ENCODE measurements at regions not wholly inside any gene's neighbourhood (a gene's known extent, or its start where the extent isn't known, plus 50 kb on each side); places are given as distances from the start of the nearest gene placed in this dataset.

DNA sequence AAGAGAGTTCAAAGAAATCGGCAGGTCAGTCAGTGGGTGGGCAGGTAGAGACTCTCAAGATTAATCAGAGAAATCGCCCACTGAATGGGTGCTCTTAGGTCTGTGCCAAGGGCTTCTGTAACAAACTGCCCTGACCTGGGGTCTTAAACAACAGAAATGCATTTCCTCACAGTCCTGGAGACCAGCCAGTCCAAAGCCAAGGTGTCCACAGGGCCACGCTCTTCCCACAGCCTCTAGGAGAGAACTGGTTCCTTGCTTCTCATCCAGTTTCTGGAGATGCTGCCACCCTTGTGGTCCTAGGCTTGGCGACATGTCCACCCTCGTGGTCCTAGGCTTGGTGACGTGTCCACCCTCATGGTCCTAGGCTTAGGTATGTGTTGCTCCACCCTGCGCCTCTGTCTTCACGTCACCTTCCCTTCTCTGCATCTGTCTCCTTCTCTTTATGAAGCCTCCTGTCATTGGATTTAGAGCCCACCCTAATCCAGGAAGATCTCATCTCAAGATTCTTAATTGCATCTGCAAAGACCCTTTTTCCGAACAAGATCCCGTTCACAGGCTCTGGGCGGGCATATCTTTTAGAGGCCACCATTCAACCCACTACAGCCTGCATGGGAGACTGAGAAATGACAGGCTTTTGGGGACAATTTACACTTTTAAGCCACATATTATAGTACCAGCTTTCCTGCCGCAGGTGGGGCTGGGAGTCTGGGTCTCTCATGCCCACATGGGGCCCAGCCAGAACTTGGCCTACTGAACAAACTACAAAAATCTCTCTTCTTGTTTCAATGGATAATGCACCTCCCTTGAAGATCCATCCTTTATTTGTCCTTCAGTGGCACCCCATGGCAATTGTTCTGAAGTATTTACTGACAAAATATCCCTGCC is 161.3 kb downstream of the ASB1 start:
- 97% methylated on average over 11 of the region's 12 CpGs for WGBS
- intact Hi-C loops (cut with DNase I) = no loop called here
- H3K4me3 ChIP-seq = no peak overlapping the region
- TF ChIP-seq POLR2A (IDR thresholded peaks at IDR 0.05; ENCODE audit: low read depth) = no peak
- TF ChIP-seq CTCF (IDR thresholded peaks at IDR 0.05) = no peak
- no peak for TF ChIP-seq POLR2AphosphoS5 (IDR thresholded peaks at IDR 0.05)
- no peak for TF ChIP-seq EP300 (IDR thresholded peaks at IDR 0.05)
- H3K36me3 ChIP-seq = no peaks in the 10 kb centered on the region
- no peaks in the 10 kb centered on the region for H3K27me3 ChIP-seq
- peak; percentile 88 for DNase-seq (ENCODE audit: extremely low spot score)
- H3K4me1 ChIP-seq = no peaks in the 10 kb centered on the region
- H3K9me3 ChIP-seq = peaks cover 0 to 3% (median 0%) of the 10 kb centered on the region in 4 donors
- H3K27ac ChIP-seq (replicated peaks in 1 of 4) = no peak overlapping the region

DNA sequence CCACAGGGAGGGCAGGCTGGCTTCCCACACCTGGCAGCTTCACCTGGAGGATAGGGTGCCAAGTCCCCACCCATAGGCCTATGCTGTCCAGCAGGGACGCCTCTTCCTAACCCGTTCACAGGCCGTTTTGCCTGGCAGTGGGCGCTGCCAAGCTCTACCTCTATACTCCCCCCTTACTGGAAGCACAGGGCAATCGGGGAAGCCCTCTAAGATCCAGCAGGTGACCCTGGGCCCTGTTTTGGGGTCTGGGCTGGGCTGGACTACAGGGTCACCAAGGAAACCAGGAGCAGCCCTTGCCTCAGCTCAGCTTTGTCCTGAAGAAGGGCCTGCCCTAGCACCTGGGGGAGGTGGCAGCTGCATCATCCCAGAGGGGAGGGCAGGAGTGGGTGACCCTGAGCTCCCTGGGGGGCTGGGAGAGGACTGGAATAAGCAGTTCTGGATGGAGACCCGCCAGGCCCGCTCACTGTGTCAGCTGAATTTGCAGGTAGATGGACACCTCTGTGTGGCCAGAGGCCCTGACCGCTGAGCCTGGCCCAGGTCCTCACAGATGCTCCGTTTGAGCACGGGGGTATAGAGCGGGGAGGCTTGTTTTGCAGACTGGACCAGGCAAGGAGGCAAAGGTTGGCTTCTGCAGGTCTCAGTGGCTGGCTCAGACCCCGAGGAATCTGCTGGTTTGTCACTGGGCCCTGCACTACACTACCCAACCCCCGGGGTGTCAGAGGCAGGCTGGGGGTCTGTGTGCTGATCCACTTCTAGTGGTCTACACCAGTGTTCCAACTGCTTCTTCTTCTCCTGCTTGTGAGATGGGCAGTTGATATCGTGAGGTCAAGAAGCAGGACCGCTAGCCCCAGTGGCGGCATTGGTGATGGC is 163.1 kb downstream of the ASB1 start:
- intact Hi-C loops (cut with DNase I) = no loop called here
- DNase-seq (ENCODE audit: extremely low spot score) = peak; percentile 83
- Histone ChIP-seq H3K27me3 (no peaks in the 10 kb centered on the region), H3K4me3 (no peak overlapping the region), H3K4me1 (peaks cover 0 to under 1% (median under 1%) of the 10 kb centered on the region in 4 donors), H3K27ac (replicated peaks in 1 of 4) (no peak overlapping the region), H3K36me3 (no peaks in the 10 kb centered on the region), H3K9me3 (no peaks in the 10 kb centered on the region)
- WGBS = 95% methylated on average over 12 of the region's 16 CpGs
- TF ChIP-seq POLR2AphosphoS5 (IDR thresholded peaks at IDR 0.05) (no peak), CTCF (IDR thresholded peaks at IDR 0.05) (no peak), EP300 (IDR thresholded peaks at IDR 0.05) (no peak), POLR2A (IDR thresholded peaks at IDR 0.05; ENCODE audit: low read depth) (no peak)

DNA sequence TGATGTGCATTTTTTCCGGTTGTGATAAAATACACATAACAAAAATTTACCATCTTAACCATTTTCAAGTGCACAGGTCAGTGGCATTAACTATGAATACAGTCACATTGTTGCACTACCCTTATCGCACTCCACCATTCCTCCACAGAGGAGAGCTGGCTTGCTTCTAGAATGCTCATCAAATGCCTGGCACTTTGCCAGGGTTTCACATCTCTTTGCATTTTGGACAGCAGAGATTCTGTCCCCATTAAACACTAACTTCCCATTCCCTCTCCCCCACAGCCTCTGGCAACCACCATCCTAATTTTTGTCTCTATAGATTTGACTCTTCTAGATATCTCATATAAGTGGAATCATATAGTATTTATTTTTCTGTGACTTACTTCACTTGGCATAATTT is 165.0 kb downstream of the ASB1 start:
- no peaks in the 10 kb centered on the region for H3K9me3 ChIP-seq

GRCh38 chr2:238593236-238593635 is 166.5 kb downstream of the ASB1 start:
- peaks cover 17 to 34% (median 32%) of the 10 kb centered on the region in 4 donors for H3K4me1 ChIP-seq
- TF ChIP-seq POLR2A (IDR thresholded peaks at IDR 0.05; ENCODE audit: low read depth) (no peak), CTCF (IDR thresholded peaks at IDR 0.05) (no peak), EP300 (IDR thresholded peaks at IDR 0.05) (no peak), POLR2AphosphoS5 (IDR thresholded peaks at IDR 0.05) (no peak)
- H3K36me3 ChIP-seq = no peaks in the 10 kb centered on the region
- 87% methylated on average over 12 of the region's 12 CpGs for whole genome bisulfite sequencing
- no peaks in the 10 kb centered on the region for H3K9me3 ChIP-seq
- no peaks in the 10 kb centered on the region for H3K27me3 ChIP-seq
- peak; percentile 55 for DNase-seq (ENCODE audit: extremely low spot score)
- intact Hi-C loops (cut with DNase I) = no loop called here
- no peak overlapping the region for H3K27ac ChIP-seq (replicated peaks in 1 of 4)
- no peak overlapping the region for H3K4me3 ChIP-seq

More for the DNA sequence above, 165.0 kb downstream of the ASB1 start:
- intact Hi-C loops (cut with DNase I) = no loop called here
- Histone ChIP-seq H3K36me3 (no peaks in the 10 kb centered on the region), H3K27me3 (no peaks in the 10 kb centered on the region), H3K27ac (replicated peaks in 1 of 4) (no peak overlapping the region), H3K4me1 (peaks cover 8 to 19% (median 17%) of the 10 kb centered on the region in 4 donors), H3K4me3 (no peak overlapping the region)
- DNase-seq (ENCODE audit: extremely low spot score) = peak; percentile 91
- TF ChIP-seq POLR2A (IDR thresholded peaks at IDR 0.05; ENCODE audit: low read depth) (no peak), EP300 (IDR thresholded peaks at IDR 0.05) (no peak), CTCF (IDR thresholded peaks at IDR 0.05) (no peak), POLR2AphosphoS5 (IDR thresholded peaks at IDR 0.05) (no peak)
- WGBS = 40% methylated on average over 2 of the region's 2 CpGs

Data from esophagus muscularis mucosa (tissue), 4 donors.